GM13976 (cell line): ENCODE measurements at regions not wholly inside any gene's neighbourhood (a gene's known extent, or its start where the extent isn't known, plus 50 kb on each side); places are given as distances from the start of the nearest gene placed in this dataset.
A peak's percentile ranks its signal among the peaks of the same experiment; 100 is the strongest.

ENCODE experiments used
- DNase-seq: peaks from one replicate; pipeline ENCODE4 v3.0.0; 2012; ENCODE audit warnings: low spot score
- CTCF ChIP-seq: IDR thresholded peaks from 2 replicates; pipeline ENCODE4 v1.5.1; 2012; ENCODE audit warnings: borderline replicate concordance, mild to moderate bottlenecking; ENCODE audit not compliant: insufficient read depth; ENCODE audit errors: extremely low read depth, missing control alignments, control extremely low read depth
- in situ Hi-C: fragments of 300-500 bp; cut with MboI; formaldehyde crosslinking; loops from one replicate; pipeline ENCODE4 v1.12.0; 2022; ENCODE audit warnings: low sequenced_read_pairs, mixed read lengths, inconsistent platforms; ENCODE audit not compliant: unreplicated experiment

GRCh38 chr6:45756606-45757005 lies 259.1 kb downstream of the CLIC5 start:
- in situ Hi-C loops: no loop called here
- TF ChIP-seq CTCF: no peak
- no peak for DNase-seq

- no peak for DNase-seq
- TF ChIP-seq CTCF: no peak
- in situ Hi-C loops: no loop called here
Observed at GRCh38 chr6:45754432-45754831, 261.2 kb downstream of the CLIC5 start.

- no peak for DNase-seq
- in situ Hi-C loops: no loop called here
- TF ChIP-seq CTCF: no peak
Observed at GRCh38 chr6:45746046-45746445, 269.6 kb downstream of the CLIC5 start.

GRCh38 chr6:45743028-45743615 lies 272.5 kb downstream of the CLIC5 start:
- TF ChIP-seq CTCF: no peak
- DNase-seq: no peak
- in situ Hi-C loops: no loop called here

GRCh38 chr6:45742591-45742990 lies 273.1 kb downstream of the CLIC5 start:
- in situ Hi-C loops: no loop called here
- no peak for TF ChIP-seq CTCF
- DNase-seq: no peak

GRCh38 chr6:45741437-45742171 lies 274.1 kb downstream of the CLIC5 start:
- TF ChIP-seq CTCF: no peak
- DNase-seq: peak; percentile 18
- in situ Hi-C loops: no loop called here

- no peak for DNase-seq
- in situ Hi-C loops: no loop called here
- TF ChIP-seq CTCF: no peak
Observed at GRCh38 chr6:45739058-45739457, 276.6 kb downstream of the CLIC5 start.
